Stimulated activated CD8-positive, alpha-beta memory T cell treated with anti-CD3 and anti-CD28 coated beads, Interleukin-4, amount 100 ng/mL, for 48 hours (primary cell): ENCODE measurements at regions not wholly inside any gene's neighbourhood (a gene's known extent, or its start where the extent isn't known, plus 50 kb on each side); places are given as distances from the start of the nearest gene placed in this dataset.

ENCODE experiments used
- DNase-seq: peaks from one replicate; pipeline ENCODE4 v3.0.0-alpha.2; 2020

- no peak for DNase-seq
Observed at GRCh38 chr10:31709028-31709427, 219.6 kb downstream of the ARHGAP12 start.

DNA sequence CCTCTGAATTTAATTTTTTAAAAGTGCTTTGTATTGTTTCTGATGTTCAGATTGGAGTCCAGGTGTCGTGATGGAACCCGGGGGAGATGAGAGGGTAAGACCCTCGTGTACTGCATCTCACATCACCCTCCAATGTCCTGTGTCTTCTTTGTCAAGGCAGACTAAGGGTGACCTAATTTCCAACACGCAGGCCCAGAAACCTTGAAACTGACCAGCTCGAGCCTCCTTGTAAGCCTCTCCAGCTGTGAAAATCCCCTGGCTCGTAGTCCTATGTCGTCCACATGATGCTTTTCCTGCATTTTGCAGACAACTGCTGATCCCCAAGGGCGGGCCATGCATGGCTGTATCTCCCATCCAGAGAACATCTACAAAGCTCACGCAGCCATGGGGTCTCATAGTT, 220.2 kb downstream of the ARHGAP12 start:
- DNase-seq = no peak

GRCh38 chr10:31708046-31708445, 220.6 kb downstream of the ARHGAP12 start:
- no peak for DNase-seq

DNA sequence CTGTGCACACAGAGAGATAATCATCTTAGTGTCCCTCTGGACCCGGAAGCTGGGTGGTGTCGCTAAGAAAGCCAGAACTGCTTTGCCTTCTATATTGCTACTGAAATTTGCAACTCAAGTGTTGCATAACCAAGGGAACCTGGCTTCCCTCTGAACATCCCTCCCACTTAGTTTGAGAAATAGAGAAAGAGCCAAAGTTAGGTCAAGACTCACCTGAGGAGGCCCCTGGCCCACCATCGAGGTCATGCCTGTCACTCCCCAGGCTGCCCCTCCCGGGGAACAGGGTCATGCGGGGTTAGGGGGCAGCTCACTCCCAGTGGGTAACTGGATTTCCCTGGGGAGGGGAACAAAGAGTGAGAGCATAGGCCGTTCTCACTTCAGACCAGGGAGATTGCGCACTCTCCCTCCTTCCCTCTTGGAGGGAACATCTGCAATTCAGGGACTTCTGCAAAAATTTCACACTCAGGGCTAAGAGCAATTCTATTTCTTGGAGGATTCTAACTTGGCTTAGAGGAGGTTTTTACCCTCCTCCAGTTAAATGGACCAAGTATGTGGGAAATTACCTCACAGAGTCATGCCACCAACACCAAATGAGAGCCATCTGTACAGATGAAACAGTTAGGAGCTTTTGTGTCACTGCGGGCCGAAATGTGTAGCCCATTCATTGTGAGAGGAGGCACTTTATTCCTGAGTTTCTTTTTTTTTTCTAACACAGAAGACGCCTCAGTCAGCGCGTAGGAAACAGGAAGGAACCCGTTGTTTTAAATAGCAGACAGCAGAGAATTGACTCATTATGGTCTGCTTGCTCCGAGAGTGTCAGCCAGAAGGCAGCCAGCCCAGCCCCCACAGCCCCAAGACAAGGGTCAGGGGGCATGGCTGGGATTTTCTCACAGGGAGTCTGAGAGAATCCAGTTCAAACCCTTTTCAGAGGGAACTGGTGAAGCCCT, 221.3 kb downstream of the ARHGAP12 start:
- peak; percentile 69 for DNase-seq

GRCh38 chr10:31706464-31707092, 222.1 kb downstream of the ARHGAP12 start:
- DNase-seq = no peak

GRCh38 chr10:31705136-31705535, 223.5 kb downstream of the ARHGAP12 start:
- DNase-seq = no peak

GRCh38 chr10:31704195-31704594, 224.4 kb downstream of the ARHGAP12 start:
- no peak for DNase-seq

- DNase-seq = no peak
Observed at GRCh38 chr10:31702954-31703353, 225.7 kb downstream of the ARHGAP12 start.

- no peak for DNase-seq
Observed at GRCh38 chr10:31702005-31702404, 226.6 kb downstream of the ARHGAP12 start.

GRCh38 chr10:31701546-31701945, 227.1 kb downstream of the ARHGAP12 start:
- DNase-seq = no peak

- no peak for DNase-seq
Observed at GRCh38 chr10:31700181-31700611, 228.4 kb downstream of the ARHGAP12 start.

DNA sequence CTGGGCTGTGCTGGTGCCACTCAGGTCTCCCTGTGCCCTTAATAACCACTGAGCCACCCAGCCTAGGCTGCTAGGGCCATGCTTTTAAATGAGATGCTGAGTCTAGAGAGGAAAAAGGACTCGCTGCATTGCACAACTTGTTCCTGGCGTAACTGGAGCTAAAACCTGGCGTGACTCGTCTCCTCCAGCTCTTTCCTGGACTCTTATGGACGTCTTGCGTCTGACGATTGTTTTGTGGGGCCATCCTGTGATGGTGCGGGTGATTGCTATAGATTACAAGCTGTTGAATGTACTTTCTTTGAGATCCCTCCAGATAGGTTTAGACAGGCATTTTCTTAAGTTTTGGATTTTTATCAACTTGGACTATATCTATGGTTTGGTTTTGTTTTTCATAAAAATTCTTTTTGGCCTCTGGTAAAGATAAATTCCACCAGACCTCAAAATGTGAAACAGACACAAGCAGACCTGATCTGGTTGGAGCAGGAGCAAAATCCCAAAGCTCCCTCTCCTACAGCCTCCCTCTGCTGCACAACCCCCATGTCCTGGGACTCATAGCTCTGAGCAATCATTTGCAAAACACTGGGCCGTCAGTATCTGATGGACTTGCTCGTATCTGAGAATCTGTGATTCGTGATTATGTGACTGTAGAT, 230.3 kb downstream of the ARHGAP12 start:
- no peak for DNase-seq

DNA sequence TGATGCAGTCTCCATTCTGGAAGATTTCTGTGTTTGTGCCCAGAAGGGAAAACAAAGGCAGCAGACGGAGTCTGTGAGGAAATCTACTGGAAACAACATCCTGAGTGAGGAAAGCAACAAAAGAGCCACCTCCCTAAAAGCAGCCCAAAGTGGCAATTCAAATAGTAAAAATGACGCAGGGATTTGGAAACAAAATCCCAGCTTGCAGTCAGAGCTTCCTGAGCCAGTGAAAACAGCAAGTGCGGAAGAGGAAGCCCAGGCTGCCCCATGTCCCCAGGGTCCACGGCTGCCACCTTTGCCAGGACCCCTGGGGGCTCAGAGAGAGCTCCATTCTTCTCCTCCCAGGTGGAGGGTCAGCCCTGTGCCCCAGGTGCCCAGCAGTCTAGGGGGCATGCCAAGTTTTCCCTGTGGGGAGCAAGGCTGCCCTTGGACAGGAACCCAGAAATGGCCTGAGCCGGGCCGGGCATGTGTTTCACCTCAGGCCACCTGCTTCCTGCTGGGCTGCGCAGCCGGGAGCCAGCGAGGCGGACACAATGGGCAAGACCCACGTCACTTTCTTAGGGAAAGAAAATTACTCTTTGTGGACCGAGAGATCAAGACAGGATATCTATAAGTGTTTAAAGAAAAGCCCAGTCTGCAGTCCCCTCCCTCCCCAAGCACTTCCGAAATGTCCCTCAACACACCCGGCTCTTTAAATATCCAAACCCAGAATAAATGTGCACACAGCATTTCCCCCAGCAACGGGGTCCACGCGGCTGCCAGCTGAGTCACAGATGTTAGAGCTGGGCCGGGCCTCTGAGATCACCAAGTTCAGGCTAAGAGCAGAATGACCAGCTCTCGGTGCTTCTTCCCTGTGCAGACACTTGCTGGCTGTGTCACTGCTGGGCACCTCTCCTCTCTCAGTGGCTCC, 231.1 kb downstream of the ARHGAP12 start:
- DNase-seq = no peak

- DNase-seq = no peak
Observed at GRCh38 chr10:31694929-31695837, 233.4 kb downstream of the ARHGAP12 start.

DNA sequence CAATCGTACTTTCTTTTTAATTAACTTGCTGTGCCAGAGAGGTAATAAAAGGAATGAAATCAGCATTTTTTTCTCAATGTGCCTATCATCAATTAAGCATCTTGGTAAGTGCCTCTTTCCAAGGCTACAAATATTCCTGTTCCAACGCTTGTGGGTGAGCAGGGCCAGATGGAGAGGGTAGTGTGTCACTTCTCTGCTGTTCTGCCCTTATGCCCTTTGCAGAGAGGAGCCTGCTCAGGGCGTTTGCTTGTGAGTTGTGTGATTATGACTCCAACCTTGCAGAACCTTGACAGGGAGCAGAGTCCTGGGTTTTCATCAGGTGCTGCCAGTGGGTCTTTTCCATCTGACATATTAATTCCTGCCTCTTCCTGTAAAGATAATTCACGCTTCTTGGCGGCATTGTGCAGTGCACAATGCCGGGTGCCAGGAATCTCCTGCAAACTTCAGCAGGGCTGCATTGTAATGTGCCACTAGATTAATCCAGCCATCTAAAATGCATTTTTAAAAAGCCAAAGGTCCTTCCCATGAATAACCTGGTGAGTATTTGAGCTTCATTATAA, 234.4 kb downstream of the ARHGAP12 start:
- no peak for DNase-seq

DNA sequence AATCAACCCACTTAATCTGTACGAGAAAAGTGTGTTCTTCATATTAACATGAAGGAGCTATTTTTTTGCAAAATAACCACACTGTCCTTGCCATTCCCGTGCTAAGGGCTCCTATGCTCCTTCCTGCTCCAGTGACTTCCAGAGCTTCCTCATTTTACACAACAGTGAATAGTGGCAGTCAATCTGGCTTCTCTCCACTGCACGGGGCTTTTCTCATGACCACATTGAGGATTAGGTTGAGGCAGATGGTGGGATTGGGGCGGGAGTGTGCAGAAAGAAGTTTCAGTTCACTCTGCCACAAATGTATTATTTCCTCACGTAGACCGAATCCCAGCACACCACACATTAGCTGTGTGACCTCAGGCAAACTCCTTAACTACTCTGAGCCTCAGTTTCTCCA, 235.1 kb downstream of the ARHGAP12 start:
- no peak for DNase-seq

- no peak for DNase-seq
Observed at GRCh38 chr10:31689233-31689632, 239.4 kb downstream of the ARHGAP12 start.

DNA sequence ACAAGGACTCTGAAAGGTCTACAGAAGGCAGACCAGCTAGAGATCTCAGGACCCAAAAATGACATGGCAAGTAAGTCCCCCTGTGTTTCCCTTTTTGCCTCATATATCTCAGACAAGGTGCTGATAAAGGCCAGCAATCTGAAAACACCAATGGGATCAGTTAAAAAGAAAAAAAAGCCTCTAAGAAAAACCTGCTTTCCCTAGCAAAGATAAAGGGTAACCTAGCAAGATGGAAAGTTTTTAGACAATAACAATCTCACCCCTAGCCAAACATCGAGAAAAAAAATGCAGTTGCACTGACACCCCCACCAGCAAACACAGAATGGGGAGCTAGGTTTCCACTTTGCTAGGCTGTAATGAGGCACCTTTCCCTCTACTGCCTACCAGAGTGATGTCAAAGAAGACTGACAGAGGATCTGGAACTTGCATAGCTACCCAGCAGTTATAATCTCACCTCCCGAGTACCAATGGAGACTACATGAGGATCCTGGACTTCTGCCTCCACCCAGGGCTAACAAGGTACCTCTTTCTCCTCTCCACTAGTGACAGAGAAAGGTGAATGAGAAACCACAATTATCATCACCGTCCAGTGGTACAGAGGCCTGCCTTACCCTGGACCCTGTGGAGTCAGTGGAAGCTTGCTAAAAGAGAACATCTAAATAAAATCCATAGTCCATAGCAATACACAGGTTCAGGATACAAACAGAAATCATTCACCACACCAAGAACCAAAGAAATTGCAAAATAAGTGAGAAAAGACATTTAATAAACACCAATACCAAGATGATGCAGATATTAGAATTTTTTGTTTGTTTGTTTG, 240.8 kb downstream of the ARHGAP12 start:
- DNase-seq = no peak

DNA sequence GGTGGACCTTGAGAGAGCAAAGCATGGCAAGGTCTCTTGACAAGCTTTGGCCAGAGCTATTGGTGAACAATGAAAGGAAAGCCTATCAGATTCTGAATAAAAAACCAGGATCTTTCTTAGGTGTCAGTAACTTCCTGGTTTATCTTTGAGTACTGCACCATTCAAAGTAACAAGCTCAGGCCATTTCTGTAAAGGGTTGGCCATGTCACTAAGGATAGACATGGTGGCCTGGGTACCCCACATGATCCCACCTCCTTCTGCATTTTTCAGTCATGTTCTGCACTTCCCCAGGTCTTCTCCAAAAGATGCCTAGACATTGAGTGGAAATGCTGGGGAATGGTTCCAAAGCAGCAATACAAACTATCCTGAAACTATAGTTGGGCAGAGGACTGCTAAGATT, 242.0 kb downstream of the ARHGAP12 start:
- DNase-seq = no peak

GRCh38 chr10:31683682-31684081, 244.9 kb downstream of the ARHGAP12 start:
- no peak for DNase-seq
